GM21423 (cell line): ENCODE measurements at regions not wholly inside any gene's neighbourhood (a gene's known extent, or its start where the extent isn't known, plus 50 kb on each side); places are given as distances from the start of the nearest gene placed in this dataset.
"Not testable (repeated sequence)": the region's sequence is repeated elsewhere in the genome, so short reads cannot be mapped to it uniquely, and the experiment has no call there.

Experiments
- ATAC-seq: cut with Tn5 transposase; IDR thresholded peaks from one replicate; pipeline ENCODE4 v1.9.1; 2021; ENCODE audit warnings: mild to moderate bottlenecking, moderate library complexity; ENCODE audit not compliant: unreplicated experiment

DNA sequence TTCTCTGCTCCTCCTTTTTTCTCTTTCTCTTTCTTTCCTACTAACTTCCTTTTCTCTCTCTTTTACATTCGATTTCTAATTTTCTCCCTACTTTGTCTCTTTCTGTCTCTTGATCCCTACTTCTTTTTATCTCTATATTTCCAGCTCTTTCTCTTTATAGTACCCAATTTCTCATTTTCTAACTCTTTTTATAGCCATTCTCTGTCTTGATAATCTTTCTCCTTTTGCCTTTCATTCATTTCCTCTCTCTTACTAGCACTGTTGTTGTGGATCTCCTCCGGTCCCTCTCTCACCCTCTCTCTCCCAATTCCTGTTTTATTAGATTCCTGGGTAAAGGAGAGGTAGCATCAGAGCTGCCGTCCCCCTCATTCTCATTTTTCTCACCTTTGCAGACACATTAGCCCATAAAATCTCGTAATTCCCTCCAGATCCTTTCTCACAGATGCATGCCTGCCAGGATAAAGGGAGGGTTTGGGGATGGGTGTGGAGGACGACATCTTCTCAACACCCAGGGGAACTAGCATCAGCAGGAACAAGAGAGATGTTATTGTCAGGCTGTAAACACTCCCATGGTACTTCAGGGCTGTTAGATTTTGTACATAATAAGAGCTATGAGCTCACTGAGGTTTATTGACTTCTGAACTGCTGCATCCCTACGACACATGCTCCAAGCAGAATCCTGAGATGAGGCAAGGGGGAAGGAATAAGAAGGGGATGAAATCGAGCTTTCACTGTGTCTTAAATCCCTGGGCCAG lies 159.0 kb upstream of the GALNT2 start:
- no peak for ATAC-seq

DNA sequence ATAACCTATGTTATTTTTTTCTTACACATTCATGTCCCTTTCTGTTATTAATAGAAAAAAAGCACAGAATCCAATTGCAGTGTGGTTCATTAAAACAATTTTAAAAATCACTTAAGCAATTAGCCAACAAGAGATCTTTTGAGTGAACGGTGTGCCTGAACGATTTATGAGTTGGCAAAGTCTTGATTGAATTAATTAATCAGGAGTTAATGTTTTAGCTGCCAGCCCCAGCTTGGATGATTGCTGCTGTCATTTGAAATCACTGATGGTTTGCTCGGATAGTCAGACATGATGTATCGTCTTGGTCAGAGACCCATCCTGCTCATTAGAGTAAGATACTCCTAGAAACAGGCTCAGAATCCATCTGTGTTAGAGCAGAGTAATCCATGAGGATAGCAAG lies 158.3 kb upstream of the GALNT2 start:
- no peak for ATAC-seq

GRCh38 chr1:229913489-229913888 lies 153.5 kb upstream of the GALNT2 start:
- ATAC-seq: no peak

- not testable (repeated sequence) for ATAC-seq
Measured at GRCh38 chr1:229919488-229919887, 147.6 kb upstream of the GALNT2 start.

- ATAC-seq: no peak
Measured at GRCh38 chr1:229920683-229921082, 146.4 kb upstream of the GALNT2 start.

GRCh38 chr1:229922249-229922648 lies 144.8 kb upstream of the GALNT2 start:
- ATAC-seq: no peak

- ATAC-seq: no peak
Measured at GRCh38 chr1:229924639-229925038, 142.4 kb upstream of the GALNT2 start.

- ATAC-seq: no peak
Measured at GRCh38 chr1:229928767-229929166, 138.3 kb upstream of the GALNT2 start.

GRCh38 chr1:229931751-229932150 lies 135.3 kb upstream of the GALNT2 start:
- not testable (repeated sequence) for ATAC-seq

GRCh38 chr1:229935157-229935556 lies 131.9 kb upstream of the GALNT2 start:
- not testable (repeated sequence) for ATAC-seq

DNA sequence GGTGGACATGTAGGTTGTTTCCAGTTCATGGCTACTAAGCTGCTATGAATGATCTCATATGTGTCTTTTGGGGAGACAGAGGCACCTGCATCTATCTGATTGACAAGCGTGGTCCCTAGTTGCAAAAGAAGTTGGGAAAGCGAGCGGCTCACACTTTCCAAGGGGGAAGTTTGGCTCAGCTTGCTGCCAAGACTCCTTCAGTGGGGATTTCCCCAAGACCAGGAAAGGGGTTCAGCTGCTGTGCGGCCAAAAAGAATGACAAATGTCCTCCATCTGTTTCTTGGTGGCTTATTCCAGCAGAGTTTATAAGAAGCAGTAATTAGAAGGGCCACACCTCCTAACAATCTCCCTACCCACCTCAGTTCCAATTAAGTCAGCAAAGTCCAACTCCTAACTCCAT lies 128.5 kb upstream of the GALNT2 start:
- no peak for ATAC-seq

DNA sequence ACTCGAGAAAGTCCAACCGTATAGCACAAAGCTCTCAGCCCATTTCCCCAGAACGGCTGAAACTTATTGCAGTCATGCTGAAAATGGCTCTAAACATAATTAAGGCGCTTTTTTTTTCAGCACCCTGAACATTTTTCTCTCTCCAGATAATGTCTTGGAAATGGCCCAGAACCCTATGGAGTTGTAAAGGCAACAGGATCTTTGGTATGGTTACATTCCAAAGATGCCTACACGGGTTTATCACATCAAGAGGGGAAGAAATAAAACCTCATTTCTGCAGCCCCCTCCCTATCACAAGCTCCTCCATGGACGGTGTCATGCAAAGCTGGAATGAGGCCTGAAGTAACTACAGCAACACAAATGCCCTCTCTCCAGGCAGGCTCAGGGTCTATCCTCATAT lies 126.4 kb upstream of the GALNT2 start:
- ATAC-seq: no peak

- no peak for ATAC-seq
Measured at GRCh38 chr1:229941160-229941559, 125.9 kb upstream of the GALNT2 start.

- ATAC-seq: no peak
Measured at GRCh38 chr1:229941831-229942230, 125.2 kb upstream of the GALNT2 start.

GRCh38 chr1:229942501-229942900 lies 124.5 kb upstream of the GALNT2 start:
- no peak for ATAC-seq

DNA sequence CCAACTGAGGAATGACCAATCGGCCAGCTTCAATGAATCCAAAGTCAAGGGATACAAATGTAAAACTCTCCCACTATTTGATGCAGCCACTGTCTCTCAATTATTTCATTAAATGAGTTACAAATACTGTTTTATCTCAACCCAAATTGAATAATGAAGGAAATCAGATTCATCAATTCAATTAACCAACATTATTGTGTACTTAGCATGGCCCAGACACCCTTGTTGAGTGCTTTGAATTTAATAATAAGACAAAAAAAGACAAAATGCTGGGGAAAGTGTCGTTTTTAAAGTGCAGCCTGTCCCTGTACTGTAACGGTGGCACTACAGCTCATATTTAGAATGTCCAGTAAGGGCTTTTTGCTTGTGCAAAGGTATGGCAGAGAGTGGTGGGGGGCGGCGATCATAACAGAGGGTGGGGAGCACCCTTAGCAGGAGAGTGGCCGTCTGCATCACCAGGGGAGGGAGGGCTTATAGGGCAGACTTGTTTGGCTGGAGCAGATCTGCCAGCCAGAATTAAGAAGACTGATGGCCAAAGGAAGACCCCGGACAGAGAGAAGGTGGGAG lies 123.8 kb upstream of the GALNT2 start:
- no peak for ATAC-seq

DNA sequence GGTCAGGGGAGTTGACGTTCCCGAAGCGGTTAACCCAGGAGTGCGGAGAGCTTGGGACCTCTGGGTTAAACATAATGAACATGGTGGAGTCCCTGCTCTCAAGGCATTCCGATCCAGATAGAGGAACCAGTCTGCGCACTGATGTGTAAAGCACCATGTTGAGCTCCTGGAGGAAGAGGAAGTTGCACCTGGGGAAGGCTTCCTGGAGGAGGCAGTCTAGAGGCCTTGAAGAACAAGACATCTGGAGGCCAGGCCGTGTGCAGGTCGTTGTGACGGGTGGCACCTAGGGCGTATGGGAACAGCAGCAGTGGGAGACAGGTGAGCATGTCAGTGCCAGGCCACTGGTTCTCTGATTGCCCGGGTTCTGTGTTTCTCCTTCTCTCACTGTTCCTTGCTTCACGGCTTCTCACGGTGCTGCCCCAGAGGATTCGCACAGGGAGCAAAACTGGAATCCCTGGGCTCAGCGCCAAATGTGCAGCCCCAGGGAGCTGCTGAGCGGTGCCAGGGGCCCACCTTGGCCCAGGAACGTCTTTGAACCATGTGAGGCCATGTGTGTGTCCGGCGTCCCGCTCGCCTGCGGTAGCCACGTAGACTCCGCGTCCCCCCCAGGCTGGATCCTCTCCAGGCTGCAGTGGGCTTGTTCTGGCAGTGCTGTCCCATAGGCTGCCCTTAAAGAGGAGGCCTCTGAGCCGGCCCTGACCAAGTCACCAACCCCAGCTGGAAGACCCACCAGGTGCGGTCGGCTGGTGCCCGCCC lies 122.9 kb upstream of the GALNT2 start:
- ATAC-seq: no peak

DNA sequence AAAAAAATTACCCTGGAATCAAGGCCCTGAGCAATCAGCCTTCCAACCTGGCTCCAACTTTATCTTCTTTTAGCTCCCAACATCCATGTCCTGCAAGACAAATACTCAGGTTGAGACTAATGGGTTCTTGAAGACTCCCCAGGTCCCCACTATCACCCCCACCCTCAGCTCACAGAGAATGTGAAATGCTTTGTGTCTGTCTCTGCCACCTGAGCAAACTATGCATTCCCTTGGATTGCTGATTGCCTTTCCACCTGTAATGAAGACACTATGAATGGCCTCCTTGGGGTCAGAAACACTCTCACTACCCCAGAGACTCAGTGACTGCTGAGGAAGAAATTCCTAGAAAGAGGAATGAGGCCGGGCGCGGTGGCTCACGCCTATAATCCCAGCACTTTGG lies 121.2 kb upstream of the GALNT2 start:
- ATAC-seq: no peak

- no peak for ATAC-seq
Measured at GRCh38 chr1:229947968-229948367, 119.1 kb upstream of the GALNT2 start.

- no peak for ATAC-seq
Measured at GRCh38 chr1:229948438-229948837, 118.6 kb upstream of the GALNT2 start.

- no peak for ATAC-seq
Measured at GRCh38 chr1:229949500-229949899, 117.5 kb upstream of the GALNT2 start.

- ATAC-seq: no peak
Measured at GRCh38 chr1:229950020-229950419, 117.0 kb upstream of the GALNT2 start.
